Progenitor cell of endocrine pancreas (in vitro differentiated cells): ENCODE measurements at regions not wholly inside any gene's neighbourhood (a gene's known extent, or its start where the extent isn't known, plus 50 kb on each side); places are given as distances from the start of the nearest gene placed in this dataset.

Experiments used
- DNase-seq: peaks from one replicate; pipeline ENCODE4 v3.0.0; 2021; ENCODE audit warnings: low spot score; ENCODE audit not compliant: unreplicated experiment
- H3K27ac Mint-ChIP-seq: 2 replicates; pipeline ENCODE4 v1.8.0; 2021; ENCODE audit warnings: mild to moderate bottlenecking, moderate library complexity, mixed read lengths
- H3K27me3 Mint-ChIP-seq: 2 replicates; pipeline ENCODE4 v1.8.0; 2021; ENCODE audit warnings: mixed read lengths
- H3K36me3 Mint-ChIP-seq: 2 replicates; pipeline ENCODE4 v1.8.0; 2022; ENCODE audit warnings: mixed read lengths; ENCODE audit not compliant: insufficient read depth
- H3K4me1 Mint-ChIP-seq: 2 replicates; pipeline ENCODE4 v1.8.0; 2021; ENCODE audit warnings: low read depth, mixed read lengths
- H3K4me3 Mint-ChIP-seq: 2 replicates; pipeline ENCODE4 v1.8.0; 2021; ENCODE audit warnings: low read depth, mild to moderate bottlenecking, moderate library complexity, mixed read lengths
- H3K9me3 Mint-ChIP-seq: 2 replicates; pipeline ENCODE4 v1.8.0; 2021; ENCODE audit warnings: low read depth, mixed read lengths
- TF ChIP-seq, protein P1 (sequence below): fragments of 200-600 bp; sonication (generic); IDR thresholded peaks from one replicate; pipeline ENCODE4 v1.5.0; 2021; ENCODE audit warnings: antibody characterized with exemption, mild to moderate bottlenecking; ENCODE audit not compliant: unreplicated experiment

DNA sequence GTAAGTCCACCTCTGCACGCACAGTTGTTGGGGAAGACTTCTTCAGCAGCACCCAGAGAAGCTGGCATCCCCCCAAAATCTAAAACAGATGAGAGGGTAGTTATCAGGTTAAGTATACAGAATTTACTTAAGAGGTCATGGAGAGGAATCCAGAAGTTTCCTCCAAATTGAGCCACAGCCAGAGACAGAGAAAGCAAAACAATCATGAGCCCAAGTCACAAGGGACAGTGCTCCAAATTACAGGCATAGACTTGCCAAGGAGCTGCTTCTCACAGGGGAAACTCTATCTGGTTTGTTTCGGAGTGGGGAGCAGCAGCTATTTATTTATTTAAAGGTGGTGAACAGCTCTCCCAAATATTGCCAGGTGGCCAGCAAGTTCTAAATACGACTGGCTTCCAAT lies 308.4 kb downstream of the SKIDA1 start:
- Mint-ChIP-seq H3K36me3 (no peaks in the 10 kb centered on the region), H3K27ac (no peak overlapping the region), H3K4me3 (no peak overlapping the region), H3K9me3 (peaks cover 6% of the 10 kb centered on the region), H3K27me3 (no peaks in the 10 kb centered on the region), H3K4me1 (no peaks in the 10 kb centered on the region)
- TF ChIP-seq, protein P1, sequence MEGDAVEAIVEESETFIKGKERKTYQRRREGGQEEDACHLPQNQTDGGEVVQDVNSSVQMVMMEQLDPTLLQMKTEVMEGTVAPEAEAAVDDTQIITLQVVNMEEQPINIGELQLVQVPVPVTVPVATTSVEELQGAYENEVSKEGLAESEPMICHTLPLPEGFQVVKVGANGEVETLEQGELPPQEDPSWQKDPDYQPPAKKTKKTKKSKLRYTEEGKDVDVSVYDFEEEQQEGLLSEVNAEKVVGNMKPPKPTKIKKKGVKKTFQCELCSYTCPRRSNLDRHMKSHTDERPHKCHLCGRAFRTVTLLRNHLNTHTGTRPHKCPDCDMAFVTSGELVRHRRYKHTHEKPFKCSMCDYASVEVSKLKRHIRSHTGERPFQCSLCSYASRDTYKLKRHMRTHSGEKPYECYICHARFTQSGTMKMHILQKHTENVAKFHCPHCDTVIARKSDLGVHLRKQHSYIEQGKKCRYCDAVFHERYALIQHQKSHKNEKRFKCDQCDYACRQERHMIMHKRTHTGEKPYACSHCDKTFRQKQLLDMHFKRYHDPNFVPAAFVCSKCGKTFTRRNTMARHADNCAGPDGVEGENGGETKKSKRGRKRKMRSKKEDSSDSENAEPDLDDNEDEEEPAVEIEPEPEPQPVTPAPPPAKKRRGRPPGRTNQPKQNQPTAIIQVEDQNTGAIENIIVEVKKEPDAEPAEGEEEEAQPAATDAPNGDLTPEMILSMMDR: no peak
- DNase-seq: no peak

DNA sequence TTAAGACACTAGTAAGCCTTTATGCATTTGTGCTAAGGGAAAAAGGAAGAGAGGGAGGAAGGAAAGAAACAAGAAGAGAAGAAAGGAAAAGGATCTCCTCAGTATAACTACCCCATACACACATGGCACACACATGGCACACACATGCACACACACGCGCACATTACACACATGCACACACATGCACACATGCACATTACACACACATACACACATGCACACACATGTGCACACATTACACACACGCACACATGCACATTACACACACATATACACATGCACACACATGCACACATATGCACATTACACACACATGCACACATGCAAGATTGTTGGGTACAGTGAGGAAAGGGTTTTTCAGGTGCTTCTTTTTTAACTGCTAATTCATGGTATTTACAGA lies 311.2 kb downstream of the SKIDA1 start:
- Mint-ChIP-seq H3K4me3 (no peak overlapping the region), H3K4me1 (no peaks in the 10 kb centered on the region)
- DNase-seq: no peak

DNA sequence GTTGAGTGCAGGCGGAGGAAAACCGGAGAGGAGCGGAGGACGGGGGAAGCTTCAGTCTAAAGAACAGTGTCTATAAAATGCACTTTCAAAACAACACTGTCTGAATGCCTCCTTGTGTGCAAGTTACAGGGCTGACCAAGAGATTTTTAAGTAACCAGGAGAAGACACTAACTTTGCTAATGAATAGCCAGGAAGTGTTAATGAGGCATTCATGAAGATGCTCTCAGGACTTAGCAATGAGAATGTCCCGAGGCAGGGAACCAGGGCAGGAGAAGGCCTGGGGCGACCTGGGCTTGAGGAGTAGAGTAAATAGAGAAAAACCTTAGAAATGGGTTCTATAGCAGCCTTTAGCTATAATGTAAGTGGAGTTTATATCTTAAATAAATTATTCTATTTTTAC lies 312.1 kb downstream of the SKIDA1 start:
- TF ChIP-seq, protein P1: no peak
- Mint-ChIP-seq H3K4me1 (no peaks in the 10 kb centered on the region), H3K27ac (no peak overlapping the region), H3K36me3 (no peaks in the 10 kb centered on the region), H3K4me3 (no peak overlapping the region), H3K9me3 (peaks cover under 1% of the 10 kb centered on the region), H3K27me3 (no peaks in the 10 kb centered on the region)
- no peak for DNase-seq

More for the DNA sequence above, 311.2 kb downstream of the SKIDA1 start:
- Mint-ChIP-seq H3K9me3 (peaks cover 6% of the 10 kb centered on the region), H3K36me3 (no peaks in the 10 kb centered on the region), H3K27me3 (no peaks in the 10 kb centered on the region), H3K27ac (no peak overlapping the region)
- TF ChIP-seq, protein P1: no peak

DNA sequence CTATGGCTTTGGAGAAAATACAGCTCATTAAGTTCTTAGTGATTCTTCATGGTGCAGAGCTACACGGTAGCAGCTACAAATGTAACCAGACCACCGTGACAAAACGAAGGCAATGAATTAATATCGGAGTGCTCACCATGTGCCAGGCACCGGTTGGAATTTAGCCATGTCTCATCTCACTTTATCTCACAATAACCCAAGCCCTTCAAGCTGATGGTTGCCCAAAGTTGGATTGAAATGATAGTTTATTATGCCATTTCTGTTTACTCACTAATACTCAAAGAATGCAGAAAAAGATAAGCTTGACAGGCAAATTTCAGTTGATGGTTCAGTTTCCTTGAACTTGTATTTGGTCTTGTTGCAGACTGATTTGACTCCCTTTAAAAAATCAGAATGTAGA lies 312.6 kb downstream of the SKIDA1 start:
- no peak for DNase-seq
- Mint-ChIP-seq H3K27ac (no peak overlapping the region), H3K27me3 (no peaks in the 10 kb centered on the region), H3K9me3 (peaks cover 2% of the 10 kb centered on the region), H3K36me3 (peaks cover under 1% of the 10 kb centered on the region), H3K4me3 (no peak overlapping the region), H3K4me1 (no peaks in the 10 kb centered on the region)
- TF ChIP-seq, protein P1: no peak

DNA sequence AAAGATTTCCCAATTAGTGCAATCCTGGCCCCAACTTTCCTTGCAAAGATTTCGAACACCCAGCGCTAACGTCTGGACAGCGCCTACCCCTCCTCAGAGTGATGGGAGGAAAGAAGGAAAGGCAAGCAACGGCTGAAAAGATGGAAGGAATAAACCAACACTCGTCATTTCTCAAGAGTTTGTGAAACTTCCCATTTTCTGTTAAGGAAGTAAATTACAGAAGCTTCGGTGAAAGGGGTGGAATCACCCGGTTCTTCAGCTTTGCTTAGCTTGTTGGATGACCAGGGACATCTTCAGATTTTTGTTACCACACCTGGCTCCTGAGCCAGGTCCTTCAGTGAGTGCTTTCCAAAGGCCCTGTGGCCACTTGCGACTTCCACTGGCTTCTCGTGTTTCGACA lies 313.1 kb downstream of the SKIDA1 start:
- Mint-ChIP-seq H3K36me3 (peaks cover 2% of the 10 kb centered on the region), H3K27ac (no peak overlapping the region), H3K27me3 (no peaks in the 10 kb centered on the region), H3K4me1 (no peaks in the 10 kb centered on the region), H3K9me3 (peaks cover 7% of the 10 kb centered on the region), H3K4me3 (no peak overlapping the region)
- no peak for DNase-seq
- TF ChIP-seq, protein P1: no peak
